Vagina (tissue), 2 donors: ENCODE measurements at regions not wholly inside any gene's neighbourhood (a gene's known extent, or its start where the extent isn't known, plus 50 kb on each side); places are given as distances from the start of the nearest gene placed in this dataset.

Experiments
- DNase-seq, 2 donors: peaks; one replicate each; pipeline ENCODE4 v3.0.0-alpha.2; 2017; ENCODE audit errors: extremely low spot score in 2 of 2
- H3K27ac ChIP-seq: fragments of 200-600 bp; sonication (generic); one replicate; pipeline ENCODE4 v1.5.1; 2019
- H3K27me3 ChIP-seq: fragments of 200-600 bp; sonication (generic); one replicate; pipeline ENCODE4 v1.5.1; 2019
- H3K36me3 ChIP-seq, 2 donors: fragments of 200-600 bp; sonication (generic); one replicate each; pipeline ENCODE4 v1.5.1; 2017 to 2019
- H3K4me1 ChIP-seq: fragments of 200-600 bp; sonication (generic); one replicate; pipeline ENCODE4 v1.5.1; 2019
- H3K4me3 ChIP-seq, 2 donors: fragments of 200-600 bp; sonication (generic); 1 replicate in 1 of 2; 2 replicates in 1 of 2; pipeline ENCODE4 v1.5.1; 2016 to 2019
- H3K9me3 ChIP-seq: fragments of 200-600 bp; sonication (generic); one replicate; pipeline ENCODE4 v1.5.1; 2019
- CTCF ChIP-seq, 3 experiments: fragments of 450-650 bp in 2 of 3; fragments of 200-600 bp in 1 of 3; sonication (generic) in 1 of 3; IDR thresholded peaks; one replicate each; pipeline ENCODE4 v1.5.1; 2017 to 2019; ENCODE audit warnings: antibody characterized with exemption in 3 of 3, mild to moderate bottlenecking in 2 of 3, moderate library complexity in 2 of 3
- POLR2A ChIP-seq, 2 donors: fragments of 450-650 bp; IDR thresholded peaks; one replicate each; pipeline ENCODE4 v1.6.1; 2017; ENCODE audit warnings: antibody characterized with exemption in 2 of 2, mild to moderate bottlenecking in 2 of 2, moderate library complexity in 2 of 2
- POLR2AphosphoS5 ChIP-seq, 2 donors: sonication (generic); formaldehyde crosslinking; IDR thresholded peaks; one replicate each; pipeline ENCODE4 v1.9.0; 2017; ENCODE audit warnings: antibody characterized with exemption in 2 of 2, mild to moderate bottlenecking in 2 of 2, low read depth in 1 of 2; ENCODE audit not compliant: insufficient read depth in 1 of 2
- intact Hi-C: fragments of 100-400 bp; cut with DNase I; formaldehyde crosslinking; loops from one replicate; pipeline ENCODE4 v1.15.1; 2023

GRCh38 chrX:23610495-23610894 is 56.8 kb upstream of the PRDX4 start:
- Histone ChIP-seq H3K27me3 (no peaks in the 10 kb centered on the region), H3K4me3 (no peak overlapping the region), H3K27ac (no peak overlapping the region), H3K4me1 (no peaks in the 10 kb centered on the region), H3K36me3 (no peaks in the 10 kb centered on the region), H3K9me3 (no peaks in the 10 kb centered on the region)
- TF ChIP-seq POLR2A (IDR thresholded peaks at IDR 0.05) (no peak), POLR2AphosphoS5 (IDR thresholded peaks at IDR 0.05; ENCODE audit: insufficient read depth in 1 of 2, low read depth in 1 of 2) (no peak), CTCF (IDR thresholded peaks at IDR 0.05) (no peak)
- DNase-seq: no peak
- intact Hi-C loops: no loop called here

DNA sequence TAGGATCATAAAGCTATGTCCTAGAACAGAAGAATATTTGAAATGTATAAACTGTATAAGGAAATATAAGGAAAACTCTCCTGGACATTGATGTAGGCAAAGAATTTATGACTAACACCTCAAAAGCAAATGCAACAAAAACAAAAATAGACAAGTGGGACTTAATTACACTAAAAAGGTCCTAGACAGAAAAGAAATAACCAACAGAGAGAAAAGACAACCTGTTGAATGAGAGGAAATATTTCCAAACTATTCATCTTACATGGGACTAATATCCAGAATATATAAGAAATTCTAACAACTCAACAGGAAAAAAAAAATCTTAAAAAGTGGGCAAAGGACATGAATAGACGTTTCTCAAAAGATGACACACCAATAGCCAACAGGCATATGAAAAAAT is 54.4 kb upstream of the PRDX4 start:
- TF ChIP-seq POLR2AphosphoS5 (IDR thresholded peaks at IDR 0.05; ENCODE audit: insufficient read depth in 1 of 2, low read depth in 1 of 2): no peak
- TF ChIP-seq CTCF (IDR thresholded peaks at IDR 0.05): no peak
- no peak for TF ChIP-seq POLR2A (IDR thresholded peaks at IDR 0.05)
- Histone ChIP-seq H3K9me3 (no peaks in the 10 kb centered on the region), H3K36me3 (no peaks in the 10 kb centered on the region), H3K4me1 (no peaks in the 10 kb centered on the region), H3K4me3 (no peak overlapping the region), H3K27me3 (no peaks in the 10 kb centered on the region), H3K27ac (no peak overlapping the region)
- no peak for DNase-seq
- intact Hi-C loops: no loop called here

GRCh38 chrX:23616361-23616760 is 50.9 kb upstream of the PRDX4 start:
- H3K4me1 ChIP-seq: no peaks in the 10 kb centered on the region
- H3K36me3 ChIP-seq: no peaks in the 10 kb centered on the region

More at GRCh38 chrX:23616361-23616760, 50.9 kb upstream of the PRDX4 start:
- intact Hi-C loops: no loop called here
- DNase-seq: no peak
- TF ChIP-seq CTCF (IDR thresholded peaks at IDR 0.05): peak in 1 of 3 experiments; percentile 17
- no peak for TF ChIP-seq POLR2AphosphoS5 (IDR thresholded peaks at IDR 0.05; ENCODE audit: insufficient read depth in 1 of 2, low read depth in 1 of 2)
- no peak for TF ChIP-seq POLR2A (IDR thresholded peaks at IDR 0.05)
- H3K9me3 ChIP-seq: no peaks in the 10 kb centered on the region
- no peak overlapping the region for H3K27ac ChIP-seq
- H3K4me3 ChIP-seq: no peak overlapping the region
- no peaks in the 10 kb centered on the region for H3K27me3 ChIP-seq
